NCI-H146 (cell line): ENCODE measurements at regions not wholly inside any gene's neighbourhood (a gene's known extent, or its start where the extent isn't known, plus 50 kb on each side); places are given as distances from the start of the nearest gene placed in this dataset.
"Not testable (repeated sequence)": the region's sequence is repeated elsewhere in the genome, so short reads cannot be mapped to it uniquely, and the experiment has no call there.

ENCODE experiments used
- DNase-seq: peaks from one replicate; lab custom pipeline; 2025; lab: John Stamatoyannopoulos, UW

DNA sequence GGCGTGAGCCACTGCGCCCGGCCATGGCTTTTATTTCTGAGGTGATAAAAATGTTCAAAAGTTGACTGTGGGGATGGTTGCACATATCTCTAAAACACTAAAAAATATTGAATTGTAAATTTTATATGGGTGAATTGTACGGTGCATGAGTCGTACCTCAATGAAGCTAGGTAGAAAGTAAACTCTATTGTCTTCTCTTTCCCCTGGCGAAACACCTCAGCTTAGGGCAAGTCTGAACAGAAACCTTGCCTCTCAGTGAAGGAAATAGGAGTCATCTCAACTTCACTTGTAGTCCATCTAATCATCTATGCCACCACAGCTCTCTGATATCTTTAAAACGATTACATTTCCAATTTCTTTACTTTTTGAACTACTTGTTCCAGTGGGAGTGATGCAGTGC, 309.6 kb downstream of the SPATA31A1 start:
- DNase-seq: not testable (repeated sequence)

DNA sequence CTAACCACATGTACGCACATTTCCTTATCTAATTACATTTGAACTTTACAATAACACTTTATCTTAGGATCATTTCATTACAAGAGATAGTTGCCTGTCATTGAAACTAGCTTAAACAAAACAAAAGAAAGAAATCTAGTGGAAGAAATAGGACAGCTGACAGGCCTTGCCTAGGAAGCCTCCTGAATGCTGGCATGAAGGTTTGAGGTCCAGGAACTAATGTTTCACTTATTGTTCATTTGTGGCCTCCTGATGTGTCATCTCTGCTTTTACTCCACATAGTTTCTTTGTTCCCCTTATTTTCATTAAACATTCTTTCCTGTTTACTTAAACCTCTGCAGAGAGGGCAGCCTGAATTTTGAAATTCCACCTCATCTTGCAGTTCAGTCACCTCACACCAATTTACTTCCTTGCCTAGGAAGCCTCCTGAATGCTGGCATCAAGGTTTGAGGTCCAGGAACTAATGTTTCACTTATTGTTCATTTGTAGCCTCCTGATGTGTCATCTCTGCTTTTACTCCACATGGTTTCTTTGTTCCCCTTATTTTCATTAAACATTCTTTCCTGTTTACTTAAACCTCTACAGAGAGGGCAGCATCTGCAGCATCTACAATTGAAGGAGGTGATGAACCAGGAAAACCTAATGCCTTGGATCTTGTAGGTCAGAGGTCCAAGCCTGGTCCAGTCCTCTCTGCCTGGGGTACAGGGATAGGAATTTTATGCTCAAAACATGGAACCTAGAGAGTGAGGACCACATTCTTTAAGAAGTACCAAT, 319.2 kb downstream of the SPATA31A1 start:
- DNase-seq: not testable (repeated sequence)

DNA sequence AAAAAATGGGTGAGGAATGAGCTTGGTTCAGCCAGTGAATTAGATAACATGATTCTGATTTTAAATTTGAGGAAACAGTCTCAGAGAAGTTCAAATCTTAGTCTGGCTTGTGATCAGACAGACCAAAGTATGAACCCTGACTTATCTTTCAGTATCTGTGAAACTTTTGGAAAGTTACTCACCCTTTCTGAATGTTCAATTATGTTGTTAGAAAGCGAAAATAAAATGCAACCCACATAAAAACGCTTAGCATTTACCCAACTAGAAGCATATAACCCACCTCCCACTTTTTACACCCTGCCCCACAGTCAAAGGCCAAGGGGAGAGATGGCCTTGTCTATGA, 319.7 kb downstream of the SPATA31A1 start:
- DNase-seq: not testable (repeated sequence)

DNA sequence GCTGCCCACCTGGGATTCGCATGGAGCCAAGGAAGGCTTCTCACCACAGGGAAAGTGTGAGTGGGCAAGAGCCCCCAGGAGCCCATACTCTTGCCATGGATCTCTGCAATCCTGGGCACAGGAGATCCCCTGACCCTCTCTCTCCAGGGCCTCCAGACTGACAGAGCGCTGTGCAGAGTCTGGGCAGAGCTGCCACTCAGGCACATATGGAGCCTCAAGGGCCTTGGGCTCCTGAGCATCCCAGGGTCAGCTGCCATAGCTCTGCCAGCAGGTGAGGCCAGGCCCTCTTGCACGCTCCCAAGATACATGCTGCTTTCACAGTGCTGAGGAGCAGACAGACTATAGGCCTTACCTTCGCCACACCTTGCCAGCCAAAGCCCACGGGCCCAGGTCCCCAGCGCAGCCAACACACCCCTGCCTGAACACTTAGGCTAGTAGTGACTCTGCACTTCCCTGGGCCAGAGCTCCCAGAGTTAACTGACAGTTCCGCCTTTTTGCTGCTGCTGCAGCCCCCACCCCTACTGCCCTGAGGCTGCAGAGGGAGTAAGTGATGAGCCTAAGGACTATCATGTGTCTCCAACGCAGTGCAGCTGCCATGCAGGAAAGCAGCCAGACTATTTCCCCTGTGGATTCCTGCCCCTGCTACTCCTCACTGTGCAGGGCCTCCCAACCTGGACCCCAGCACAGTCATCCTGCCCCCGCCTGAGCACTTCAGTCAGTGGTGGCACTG, 323.2 kb downstream of the SPATA31A1 start:
- DNase-seq: not testable (repeated sequence)

DNA sequence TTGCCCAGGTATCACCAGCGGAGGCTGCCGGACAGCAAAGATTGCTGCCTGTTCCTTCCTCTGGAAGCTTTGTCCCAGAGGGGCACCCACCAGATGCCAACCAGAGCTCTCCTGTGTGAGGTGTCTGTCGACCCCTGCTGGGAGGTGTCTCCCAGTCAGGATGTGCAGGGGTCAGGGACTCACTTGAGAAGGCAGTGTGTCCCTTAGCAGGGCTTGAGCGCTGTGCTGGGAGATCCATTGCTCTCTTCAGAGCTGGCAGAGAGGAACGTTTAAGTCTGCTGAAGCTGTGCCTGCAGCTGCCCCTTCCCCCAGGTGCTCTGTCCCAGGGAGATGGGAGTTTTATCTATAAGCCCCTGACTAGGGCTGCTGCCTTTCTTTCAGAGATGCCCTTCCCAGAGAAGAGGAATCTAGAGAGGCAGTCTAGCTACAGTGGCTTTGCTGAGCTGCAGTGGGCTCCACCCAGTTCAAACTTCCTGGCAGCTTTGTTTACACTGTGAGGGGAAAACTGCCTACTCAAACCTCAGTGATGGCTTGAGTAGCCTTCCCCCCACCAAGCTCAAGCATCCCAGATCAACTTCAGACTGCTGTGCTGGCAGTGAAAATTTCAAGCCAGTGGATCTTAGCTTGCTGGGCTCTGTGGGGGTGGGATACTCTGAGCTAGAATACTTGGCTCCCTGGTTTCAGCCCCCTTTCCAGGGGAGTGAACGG, 325.4 kb downstream of the SPATA31A1 start:
- DNase-seq: not testable (repeated sequence)

DNA sequence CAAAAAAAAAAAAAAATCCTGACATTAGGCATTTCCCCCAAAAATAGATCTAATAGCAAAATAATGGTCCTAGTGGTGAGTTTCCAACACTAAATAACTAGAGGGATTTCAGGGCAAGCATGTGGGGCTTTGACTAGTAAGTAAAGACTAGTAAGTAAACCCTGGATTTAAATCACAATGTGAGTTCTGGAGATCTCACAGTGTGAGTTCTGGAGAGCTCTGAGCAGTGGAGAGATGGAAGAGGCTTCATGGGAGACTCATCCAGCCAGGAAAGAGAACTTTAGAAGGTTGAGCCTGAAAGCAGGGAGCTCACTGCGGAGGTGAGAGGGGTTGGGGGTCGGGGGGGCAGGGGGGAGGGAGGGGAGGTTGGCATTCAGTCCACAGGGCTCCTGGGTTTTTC, 373.4 kb downstream of the SPATA31A1 start:
- not testable (repeated sequence) for DNase-seq

DNA sequence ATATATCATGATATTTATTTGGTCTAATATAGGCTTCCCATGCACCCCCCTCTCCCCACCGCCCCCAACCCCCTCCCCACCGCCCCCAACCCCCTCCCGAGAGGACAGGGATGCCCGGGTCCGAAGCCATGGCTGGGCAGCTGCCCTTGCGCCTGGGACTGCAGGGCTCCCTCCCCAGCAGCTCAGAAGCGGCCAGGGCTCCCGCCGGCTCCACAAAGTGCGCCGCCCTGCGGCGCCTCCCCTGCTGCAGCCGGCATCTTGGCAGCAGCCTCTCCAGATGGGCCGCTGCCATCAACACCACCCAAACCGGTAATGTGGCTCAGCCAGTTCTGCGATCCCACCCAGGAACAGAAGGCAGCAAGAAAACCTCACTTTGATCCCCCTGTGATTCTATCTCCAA, 389.4 kb downstream of the SPATA31A1 start:
- not testable (repeated sequence) for DNase-seq

DNA sequence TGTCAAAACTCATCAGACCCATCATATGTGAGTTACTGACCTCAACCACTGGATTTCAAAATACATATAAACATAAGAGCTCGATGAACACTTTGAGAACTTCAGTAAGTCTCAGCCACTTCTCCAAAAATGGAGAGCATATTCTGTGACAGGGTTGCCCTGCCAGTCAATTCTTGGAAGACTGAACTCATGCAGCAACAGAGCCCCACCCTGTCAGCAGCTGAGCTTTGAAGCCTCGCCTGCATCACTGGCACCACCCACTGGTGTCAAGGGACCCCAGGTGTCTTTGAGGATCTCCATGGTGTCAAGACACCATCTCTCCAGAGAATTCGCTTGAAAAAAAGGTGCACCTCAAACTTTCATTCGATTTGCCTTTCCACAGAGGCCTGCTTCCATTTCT, 420.1 kb downstream of the SPATA31A1 start:
- DNase-seq: not testable (repeated sequence)

DNA sequence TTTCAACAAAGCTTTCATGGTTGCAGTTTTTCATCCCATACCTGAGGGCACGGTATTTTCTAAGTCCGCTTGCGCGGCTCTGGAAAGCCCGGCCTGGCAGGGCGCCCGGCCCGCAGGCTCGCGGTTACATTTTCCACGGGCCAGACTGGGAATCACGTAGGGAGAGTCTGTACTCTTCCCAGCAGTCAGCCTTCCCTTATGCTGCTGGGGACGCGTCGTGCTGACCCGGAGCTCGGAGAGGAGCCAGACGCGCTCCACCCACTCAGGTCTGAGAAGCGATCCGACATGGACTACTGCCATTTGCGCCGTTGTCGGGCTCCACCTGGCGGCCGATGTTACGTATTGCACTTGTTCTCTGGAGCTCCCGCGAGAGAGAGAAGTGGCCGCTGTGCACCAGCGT, 435.9 kb downstream of the SPATA31A1 start:
- DNase-seq: not testable (repeated sequence)

DNA sequence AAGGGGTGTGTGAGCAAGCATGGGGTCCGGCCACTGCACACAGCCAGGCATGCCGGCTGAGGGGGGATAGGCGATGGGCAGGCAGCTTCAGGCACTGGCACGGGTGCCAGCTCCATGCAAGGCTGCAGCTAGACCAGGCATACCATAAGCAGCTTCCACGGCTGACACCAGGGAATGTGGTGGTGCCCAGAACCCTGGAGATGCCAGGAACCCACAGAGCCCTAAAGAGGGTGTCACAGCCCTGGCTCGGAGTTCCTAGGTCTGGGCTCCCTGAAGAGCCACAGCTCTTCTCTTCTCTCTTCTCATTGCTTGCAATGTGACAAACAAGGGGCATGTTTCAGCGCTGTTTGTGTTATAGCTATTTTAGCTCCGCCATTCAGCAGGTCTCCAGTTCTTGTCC, 442.5 kb downstream of the SPATA31A1 start:
- DNase-seq: not testable (repeated sequence)

DNA sequence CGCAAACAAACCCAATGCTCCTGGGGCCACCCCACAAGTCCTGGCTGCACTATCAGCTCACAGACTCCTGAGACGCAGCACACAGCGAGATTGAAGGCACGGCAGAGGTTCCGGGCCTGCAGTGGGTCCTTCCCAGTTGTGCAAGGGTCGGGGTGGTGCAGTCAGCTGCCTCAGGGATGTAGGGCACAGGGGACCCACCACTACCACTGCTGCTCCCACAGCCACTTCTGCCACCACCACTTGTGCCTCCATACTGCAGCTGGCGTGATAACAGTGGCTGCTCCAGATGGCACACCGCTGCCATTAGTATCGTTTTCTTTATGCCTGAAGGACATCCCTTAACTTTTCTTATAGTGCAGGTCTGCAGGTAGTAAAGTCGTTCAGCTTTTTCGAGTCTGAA, 443.8 kb downstream of the SPATA31A1 start:
- DNase-seq: not testable (repeated sequence)

DNA sequence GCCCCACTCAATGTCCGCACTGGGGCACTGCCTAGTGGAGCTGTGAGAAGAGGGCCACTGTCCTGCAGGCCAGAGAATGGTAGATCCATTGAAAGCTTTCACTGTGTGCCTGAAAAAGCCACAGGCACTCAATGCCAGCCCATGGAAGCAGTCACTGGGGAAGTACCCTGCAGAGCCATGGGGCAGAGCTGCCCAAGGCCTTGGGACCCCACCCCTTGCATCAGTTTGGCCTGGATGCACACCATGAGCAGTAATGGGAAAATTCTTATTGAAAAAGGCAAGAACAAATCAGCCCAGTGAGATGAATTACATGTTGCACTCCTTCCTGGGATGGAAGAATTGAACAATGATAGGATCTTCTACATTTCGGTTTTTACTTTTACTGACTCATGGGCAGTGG, 447.1 kb downstream of the SPATA31A1 start:
- DNase-seq: not testable (repeated sequence)

DNA sequence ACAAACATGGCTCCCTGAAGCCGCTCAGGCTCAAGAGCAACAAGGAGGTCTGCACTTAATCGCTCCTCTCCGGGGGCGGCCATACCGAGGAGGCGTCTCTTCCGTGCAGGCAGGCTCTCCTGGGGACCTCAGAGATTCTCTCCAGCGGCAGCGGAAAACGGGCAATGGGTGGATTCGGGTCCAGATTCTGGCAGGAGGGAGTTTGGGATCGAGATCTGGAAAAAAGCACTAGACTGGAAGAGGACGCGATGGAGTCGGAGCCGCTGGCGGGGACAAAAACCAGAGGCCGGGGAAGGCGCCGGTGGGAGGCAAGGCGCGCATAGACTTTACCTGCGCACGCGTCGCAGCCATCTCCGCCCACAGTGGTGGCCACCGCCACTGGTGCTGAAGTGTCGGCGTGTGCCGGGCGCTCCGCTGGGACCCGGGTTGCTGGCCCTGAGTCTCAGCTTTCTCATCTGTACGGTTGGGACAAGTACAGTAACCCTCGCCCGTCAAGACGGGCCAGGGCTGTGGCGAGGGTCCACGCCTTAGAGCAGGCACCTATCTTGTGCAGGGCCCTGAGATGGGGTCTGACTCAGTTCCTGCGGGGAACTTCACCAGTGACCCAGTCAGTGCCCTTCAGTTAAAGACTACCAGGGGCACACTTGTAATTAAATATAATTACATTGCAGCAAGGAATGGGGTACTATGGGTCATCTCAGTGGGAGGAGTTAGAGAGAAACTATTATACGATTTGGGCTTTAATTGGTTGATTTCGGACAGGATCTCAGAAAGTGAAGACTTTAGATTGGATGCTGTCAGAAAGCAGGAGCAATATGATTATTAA, 454.1 kb downstream of the SPATA31A1 start:
- peak; percentile 66 for DNase-seq

DNA sequence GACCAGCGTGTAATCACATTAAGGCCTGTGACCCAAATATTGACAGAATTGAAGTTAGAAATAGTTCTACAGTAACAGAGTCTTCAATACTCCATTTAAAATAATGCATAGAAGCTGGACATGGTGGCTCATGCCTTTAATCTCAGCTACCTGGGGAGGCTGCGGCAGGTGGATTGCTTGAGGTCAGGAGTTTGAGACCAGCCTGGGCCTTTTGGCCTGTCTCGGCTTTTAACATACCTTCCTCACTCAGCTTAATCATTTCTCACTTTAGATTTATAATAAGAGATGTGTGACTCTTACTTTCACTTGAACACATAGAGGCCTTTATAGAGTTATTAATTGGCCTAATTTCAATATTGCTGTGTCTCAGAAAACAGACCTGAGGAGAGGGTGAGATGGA, 454.9 kb downstream of the SPATA31A1 start:
- DNase-seq: not testable (repeated sequence)

DNA sequence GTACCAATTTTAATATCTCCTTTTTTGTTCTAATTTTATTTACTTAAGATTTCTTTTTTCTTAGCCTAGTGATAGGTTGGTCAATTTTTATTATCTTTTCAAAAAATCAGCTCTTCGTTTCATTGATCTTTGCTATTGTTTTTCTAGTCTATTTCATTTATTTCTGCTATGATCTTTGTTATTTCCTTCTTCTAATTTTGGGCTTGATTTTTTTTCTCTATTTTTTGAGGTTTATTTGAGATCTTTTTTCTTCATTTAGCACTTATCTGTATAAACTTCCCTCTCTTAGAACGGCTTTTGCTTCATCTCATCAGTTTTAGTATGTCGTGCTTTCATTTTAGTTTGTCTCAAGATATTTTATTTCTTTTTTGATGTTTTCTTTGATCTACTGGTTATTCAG, 456.1 kb downstream of the SPATA31A1 start:
- not testable (repeated sequence) for DNase-seq

DNA sequence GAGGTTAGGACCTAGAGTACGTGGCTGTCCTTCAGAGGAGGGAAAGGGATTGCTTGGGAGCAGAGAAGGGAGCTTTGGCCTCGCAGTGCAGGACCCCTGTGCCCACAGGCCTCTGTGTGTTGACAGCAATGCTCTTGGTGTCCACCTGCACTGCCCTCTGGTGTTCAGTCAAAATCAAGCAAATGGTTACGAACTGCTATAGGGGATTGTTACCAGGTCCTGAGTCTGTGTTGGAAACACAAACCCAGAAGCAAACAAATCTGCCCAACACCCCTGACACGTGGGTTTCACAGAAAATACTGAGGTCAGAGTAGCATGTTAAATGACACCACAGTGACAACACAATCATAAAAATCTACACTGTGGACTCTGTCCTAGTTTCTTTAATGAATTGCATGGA, 473.0 kb downstream of the SPATA31A1 start:
- not testable (repeated sequence) for DNase-seq
